H9 (cell line): ENCODE measurements at regions not wholly inside any gene's neighbourhood (a gene's known extent, or its start where the extent isn't known, plus 50 kb on each side); places are given as distances from the start of the nearest gene placed in this dataset.

Source experiments
- DNase-seq: peaks from one replicate; pipeline ENCODE4 v3.0.0-alpha.2; 2017
- H2AFZ ChIP-seq: one replicate; pipeline ENCODE4 v1.6.1; 2013; ENCODE audit warnings: mild to moderate bottlenecking, low read length, control low read depth, moderate library complexity
- H2AK5ac ChIP-seq: 2 replicates; pipeline ENCODE4 v1.6.1; 2013; ENCODE audit warnings: low read length, control low read depth, mixed read lengths; ENCODE audit not compliant: insufficient read length
- H2BK120ac ChIP-seq: one replicate; pipeline ENCODE4 v1.6.1; 2013; ENCODE audit warnings: low read depth, mild to moderate bottlenecking, low read length, control low read depth, inconsistent platforms; ENCODE audit not compliant: poor library complexity, severe bottlenecking
- H2BK12ac ChIP-seq: 2 replicates; pipeline ENCODE4 v1.6.1; 2013; ENCODE audit warnings: low read length, control low read depth, mixed read lengths, low read depth; ENCODE audit not compliant: insufficient read length
- H2BK15ac ChIP-seq: 2 replicates; pipeline ENCODE4 v1.6.1; 2013; ENCODE audit warnings: low read depth, low read length, control low read depth
- H2BK20ac ChIP-seq: one replicate; pipeline ENCODE4 v1.6.1; 2013; ENCODE audit warnings: low read depth, mild to moderate bottlenecking, low read length, control low read depth, inconsistent platforms; ENCODE audit not compliant: poor library complexity, severe bottlenecking
- H2BK5ac ChIP-seq: 2 replicates; pipeline ENCODE4 v1.6.1; 2013; ENCODE audit warnings: low read length, control low read depth, mixed read lengths; ENCODE audit not compliant: insufficient read length
- H3K14ac ChIP-seq: 2 replicates; pipeline ENCODE4 v1.6.1; 2013; ENCODE audit warnings: low read length, control low read depth; ENCODE audit not compliant: insufficient read depth
- H3K18ac ChIP-seq: 2 replicates; pipeline ENCODE4 v1.6.1; 2013; ENCODE audit warnings: low read depth, mild to moderate bottlenecking, mixed read lengths, low read length, control low read depth; ENCODE audit not compliant: insufficient read length
- H3K23ac ChIP-seq: 2 replicates; pipeline ENCODE4 v1.6.1; 2013; ENCODE audit warnings: low read length, control low read depth, mixed read lengths, low read depth; ENCODE audit not compliant: insufficient read length
- H3K23me2 ChIP-seq: 2 replicates; pipeline ENCODE4 v1.6.1; 2013; ENCODE audit warnings: low read depth, mild to moderate bottlenecking, mixed read lengths, low read length, control low read depth; ENCODE audit not compliant: insufficient read length, poor library complexity, severe bottlenecking
- H3K27ac ChIP-seq: 2 replicates; pipeline ENCODE4 v1.5.1; 2013; ENCODE audit warnings: low read length, control low read depth, mixed read lengths, low read depth; ENCODE audit not compliant: insufficient read length
- H3K27me3 ChIP-seq: 2 replicates; pipeline ENCODE4 v1.6.1; 2013; ENCODE audit warnings: low read length, control low read depth, inconsistent platforms; ENCODE audit not compliant: insufficient read depth
- H3K4ac ChIP-seq: 2 replicates; pipeline ENCODE4 v1.6.1; 2013; ENCODE audit warnings: low read depth, mild to moderate bottlenecking, control low read depth, inconsistent platforms, low read length, moderate library complexity
- H3K4me1 ChIP-seq: 2 replicates; pipeline ENCODE4 v1.6.1; 2013; ENCODE audit warnings: low read length, control low read depth, inconsistent platforms; ENCODE audit not compliant: insufficient read depth
- H3K4me2 ChIP-seq: 2 replicates; pipeline ENCODE4 v1.6.1; 2013; ENCODE audit warnings: low read length, control low read depth, mixed read lengths; ENCODE audit not compliant: insufficient read length, insufficient read depth
- H3K56ac ChIP-seq: 2 replicates; pipeline ENCODE4 v1.6.1; 2013; ENCODE audit warnings: low read depth, mild to moderate bottlenecking, mixed read lengths, low read length, control low read depth; ENCODE audit not compliant: insufficient read length
- H3K79me1 ChIP-seq: 2 replicates; pipeline ENCODE4 v1.6.1; 2013; ENCODE audit warnings: low read depth, mild to moderate bottlenecking, moderate library complexity, low read length, control low read depth, inconsistent platforms; ENCODE audit not compliant: insufficient read depth, poor library complexity, severe bottlenecking
- H3K79me2 ChIP-seq: 2 replicates; pipeline ENCODE4 v1.6.1; 2013; ENCODE audit warnings: low read length, control low read depth, inconsistent platforms; ENCODE audit not compliant: insufficient read depth
- H3K9ac ChIP-seq: 2 replicates; pipeline ENCODE4 v1.6.1; 2013; ENCODE audit warnings: low read length, control low read depth, mixed read lengths; ENCODE audit not compliant: insufficient read length; ENCODE audit errors: extremely low read depth
- H3K9me3 ChIP-seq: one replicate; pipeline ENCODE4 v1.6.1; 2013; ENCODE audit warnings: low read depth, low read length, inconsistent platforms; ENCODE audit not compliant: control insufficient read depth
- H3T11ph ChIP-seq: one replicate; pipeline ENCODE4 v1.6.1; 2013; ENCODE audit warnings: mild to moderate bottlenecking, low read length, control low read depth, inconsistent platforms
- H4K20me1 ChIP-seq: one replicate; pipeline ENCODE4 v1.6.1; 2013; ENCODE audit not compliant: control insufficient read depth, insufficient read length, insufficient read depth
- H4K5ac ChIP-seq: 2 replicates; pipeline ENCODE4 v1.6.1; 2013; ENCODE audit warnings: low read depth, mild to moderate bottlenecking, mixed read lengths, low read length, control low read depth; ENCODE audit not compliant: insufficient read length
- H4K8ac ChIP-seq: replicated peaks from 2 replicates; pipeline ENCODE4 v1.6.1; 2013; ENCODE audit warnings: low read length, control low read depth, mixed read lengths, low read depth; ENCODE audit not compliant: insufficient read length
- H4K91ac ChIP-seq: 2 replicates; pipeline ENCODE4 v1.6.1; 2013; ENCODE audit warnings: low read depth, mild to moderate bottlenecking, moderate library complexity, mixed read lengths, low read length, control low read depth; ENCODE audit not compliant: insufficient read length
- H3K27ac Mint-ChIP-seq, 3 experiments: 2 replicates in 2 of 3; 3 replicates in 1 of 3; pipeline ENCODE4 v1.8.0; 2020 to 2021; ENCODE audit warnings: mixed read lengths in 3 of 3, mild to moderate bottlenecking in 1 of 3, moderate library complexity in 1 of 3
- H3K27me3 Mint-ChIP-seq: 2 replicates; pipeline ENCODE4 v1.8.0; 2021; ENCODE audit warnings: low read depth, mild to moderate bottlenecking, moderate library complexity, mixed read lengths
- H3K36me3 Mint-ChIP-seq, 3 experiments: 2 replicates in 2 of 3; 3 replicates in 1 of 3; pipeline ENCODE4 v1.8.0; 2020 to 2021; ENCODE audit warnings: low read depth in 3 of 3, mixed read lengths in 3 of 3; ENCODE audit not compliant: insufficient read depth in 1 of 3
- H3K4me1 Mint-ChIP-seq, 2 experiments: 2 replicates each; pipeline ENCODE4 v1.8.0; 2020; ENCODE audit warnings: mixed read lengths in 2 of 2
- H3K4me3 Mint-ChIP-seq, 2 experiments: 2 replicates in 1 of 2; 3 replicates in 1 of 2; pipeline ENCODE4 v1.8.0; 2020 to 2021; ENCODE audit warnings: mild to moderate bottlenecking in 2 of 2, mixed read lengths in 2 of 2, moderate library complexity in 1 of 2
- H3K9me3 Mint-ChIP-seq, 2 experiments: 2 replicates in 1 of 2; 3 replicates in 1 of 2; pipeline ENCODE4 v1.8.0; 2020; ENCODE audit warnings: mild to moderate bottlenecking in 2 of 2, mixed read lengths in 2 of 2, moderate library complexity in 1 of 2
- WGBS: extraction: QIAGEN DNeasy Blood & Tissue Kit; methylation state at CpG from one replicate; pipeline ENCODE4 v1.1.7; 2013; ENCODE audit warnings: missing lambda C conversion rate, low lambda C conversion rate, mixed read lengths; ENCODE audit not compliant: insufficient read length; ENCODE audit errors: extremely low coverage; 5-methylcytosine and 5-hydroxymethylcytosine counted together
- TF ChIP-seq, protein P1 (sequence below): fragments of 200-600 bp; sonication (generic); conservative IDR thresholded peaks from 3 replicates; pipeline ENCODE4 v1.8.0; 2021; ENCODE audit warnings: antibody characterized with exemption, mild to moderate bottlenecking

DNA sequence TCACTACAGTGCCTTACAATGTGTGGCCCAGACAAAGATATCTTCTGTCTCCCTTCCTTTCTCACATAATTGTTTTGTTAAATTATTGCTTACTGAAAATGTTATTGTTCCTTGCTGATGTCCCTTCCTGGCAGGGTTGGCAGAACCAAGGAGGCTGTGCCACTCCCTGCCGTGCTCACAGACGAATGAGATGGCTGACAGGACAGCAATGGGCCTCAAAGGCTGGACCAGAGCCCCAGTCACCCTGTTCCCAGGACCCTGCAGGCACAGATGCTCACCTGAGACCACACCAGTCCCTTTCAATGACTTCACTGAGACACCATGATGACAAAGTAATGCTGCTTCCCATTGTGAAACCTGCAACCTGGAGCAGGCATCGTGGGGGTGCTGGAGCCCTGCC lies 375.1 kb downstream of the HACE1 start:
- H2BK20ac ChIP-seq: no peak overlapping the region
- H2AFZ ChIP-seq: no peak overlapping the region
- H3K79me1 ChIP-seq: no peaks in the 10 kb centered on the region
- Mint-ChIP-seq H3K9me3 (no peaks in the 10 kb centered on the region), H3K27ac (peak overlapping the region in 1 of 3 experiments; percentile 16; a peak in 1 of 7 replicates), H3K4me3 (no peak overlapping the region), H3K36me3 (peaks cover 0 to 2% (median 0%) of the 10 kb centered on the region in 3 experiments; a peak in 2 of 7 replicates), H3K27me3 (no peaks in the 10 kb centered on the region; the same call in 1 of the 2 replicates), H3K4me1 (no peaks in the 10 kb centered on the region)
- H3K79me2 ChIP-seq: no peaks in the 10 kb centered on the region
- no peak overlapping the region for H4K5ac ChIP-seq
- H2BK5ac ChIP-seq: no peak overlapping the region
- H3K14ac ChIP-seq: no peak overlapping the region
- H3T11ph ChIP-seq: no peak overlapping the region
- H2BK120ac ChIP-seq: no peak overlapping the region
- H3K9me3 ChIP-seq: no peaks in the 10 kb centered on the region
- peak overlapping the region; percentile 60; the same call in 1 of the 2 replicates for H2BK15ac ChIP-seq
- H4K8ac ChIP-seq: no peak overlapping the region
- no CpG with 5 or more reads among the region's 3 CpGs for WGBS
- H3K23ac ChIP-seq: no peak overlapping the region
- H3K4ac ChIP-seq: no peak overlapping the region
- no peak for DNase-seq
- H3K23me2 ChIP-seq: no peaks in the 10 kb centered on the region
- TF ChIP-seq, protein P1, sequence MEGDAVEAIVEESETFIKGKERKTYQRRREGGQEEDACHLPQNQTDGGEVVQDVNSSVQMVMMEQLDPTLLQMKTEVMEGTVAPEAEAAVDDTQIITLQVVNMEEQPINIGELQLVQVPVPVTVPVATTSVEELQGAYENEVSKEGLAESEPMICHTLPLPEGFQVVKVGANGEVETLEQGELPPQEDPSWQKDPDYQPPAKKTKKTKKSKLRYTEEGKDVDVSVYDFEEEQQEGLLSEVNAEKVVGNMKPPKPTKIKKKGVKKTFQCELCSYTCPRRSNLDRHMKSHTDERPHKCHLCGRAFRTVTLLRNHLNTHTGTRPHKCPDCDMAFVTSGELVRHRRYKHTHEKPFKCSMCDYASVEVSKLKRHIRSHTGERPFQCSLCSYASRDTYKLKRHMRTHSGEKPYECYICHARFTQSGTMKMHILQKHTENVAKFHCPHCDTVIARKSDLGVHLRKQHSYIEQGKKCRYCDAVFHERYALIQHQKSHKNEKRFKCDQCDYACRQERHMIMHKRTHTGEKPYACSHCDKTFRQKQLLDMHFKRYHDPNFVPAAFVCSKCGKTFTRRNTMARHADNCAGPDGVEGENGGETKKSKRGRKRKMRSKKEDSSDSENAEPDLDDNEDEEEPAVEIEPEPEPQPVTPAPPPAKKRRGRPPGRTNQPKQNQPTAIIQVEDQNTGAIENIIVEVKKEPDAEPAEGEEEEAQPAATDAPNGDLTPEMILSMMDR: no peak
- no peaks in the 10 kb centered on the region for H4K20me1 ChIP-seq
- no peaks in the 10 kb centered on the region for H3K4me1 ChIP-seq
- no peak overlapping the region for H2AK5ac ChIP-seq
- no peak overlapping the region for H3K9ac ChIP-seq
- H2BK12ac ChIP-seq: no peak overlapping the region
- H3K4me2 ChIP-seq: no peak overlapping the region
- H3K18ac ChIP-seq: no peak overlapping the region
- no peak overlapping the region for H3K27ac ChIP-seq
- H3K56ac ChIP-seq: no peak overlapping the region
- H3K27me3 ChIP-seq: no peaks in the 10 kb centered on the region
- no peak overlapping the region for H4K91ac ChIP-seq
